SU-DHL-6 (cell line): ENCODE measurements at regions not wholly inside any gene's neighbourhood (a gene's known extent, or its start where the extent isn't known, plus 50 kb on each side); places are given as distances from the start of the nearest gene placed in this dataset.

Source experiments
- EZH2phosphoT487 ChIP-seq: fragments of 200-600 bp; sonication (generic), shearing (Covaris generic); conservative IDR thresholded peaks from 2 replicates; pipeline ENCODE4 v1.6.1; 2018; ENCODE audit warnings: mild to moderate bottlenecking, antibody characterized with exemption, low read length, moderate library complexity, mixed read lengths
- TF ChIP-seq, protein P1 (sequence below): fragments of 200-600 bp; sonication (generic); IDR thresholded peaks from one replicate; pipeline ENCODE4 v1.5.1; 2017; ENCODE audit warnings: antibody characterized with exemption, mild to moderate bottlenecking, low read length, moderate library complexity; ENCODE audit not compliant: insufficient read depth, poor library complexity, severe bottlenecking

DNA sequence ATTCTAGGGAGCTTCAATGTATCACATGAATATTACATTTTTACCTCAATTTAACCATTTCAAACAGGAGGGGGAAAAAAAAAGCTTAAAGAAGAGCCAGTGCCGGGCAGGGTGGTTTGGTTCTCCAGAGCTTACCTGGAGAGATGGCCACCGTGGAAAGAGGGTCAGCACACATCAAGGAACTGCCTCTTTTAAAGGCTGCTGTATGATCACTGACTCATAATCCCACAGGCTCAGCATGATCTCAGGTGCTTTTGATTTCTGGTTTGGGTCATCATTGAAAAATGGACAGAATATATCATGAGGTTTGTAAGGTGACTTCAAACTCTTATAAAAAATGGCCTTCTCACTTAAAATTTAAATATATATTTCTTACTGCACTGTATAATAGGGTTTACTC is 67.5 kb upstream of the MDFIC start:
- TF ChIP-seq, protein P1, sequence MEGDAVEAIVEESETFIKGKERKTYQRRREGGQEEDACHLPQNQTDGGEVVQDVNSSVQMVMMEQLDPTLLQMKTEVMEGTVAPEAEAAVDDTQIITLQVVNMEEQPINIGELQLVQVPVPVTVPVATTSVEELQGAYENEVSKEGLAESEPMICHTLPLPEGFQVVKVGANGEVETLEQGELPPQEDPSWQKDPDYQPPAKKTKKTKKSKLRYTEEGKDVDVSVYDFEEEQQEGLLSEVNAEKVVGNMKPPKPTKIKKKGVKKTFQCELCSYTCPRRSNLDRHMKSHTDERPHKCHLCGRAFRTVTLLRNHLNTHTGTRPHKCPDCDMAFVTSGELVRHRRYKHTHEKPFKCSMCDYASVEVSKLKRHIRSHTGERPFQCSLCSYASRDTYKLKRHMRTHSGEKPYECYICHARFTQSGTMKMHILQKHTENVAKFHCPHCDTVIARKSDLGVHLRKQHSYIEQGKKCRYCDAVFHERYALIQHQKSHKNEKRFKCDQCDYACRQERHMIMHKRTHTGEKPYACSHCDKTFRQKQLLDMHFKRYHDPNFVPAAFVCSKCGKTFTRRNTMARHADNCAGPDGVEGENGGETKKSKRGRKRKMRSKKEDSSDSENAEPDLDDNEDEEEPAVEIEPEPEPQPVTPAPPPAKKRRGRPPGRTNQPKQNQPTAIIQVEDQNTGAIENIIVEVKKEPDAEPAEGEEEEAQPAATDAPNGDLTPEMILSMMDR = no peak
- TF ChIP-seq EZH2phosphoT487 = no peak
